Endothelial cell of umbilical vein (primary cell): ENCODE measurements at regions not wholly inside any gene's neighbourhood (a gene's known extent, or its start where the extent isn't known, plus 50 kb on each side); places are given as distances from the start of the nearest gene placed in this dataset.

ENCODE experiments used
- CTCF ChIP-seq, 2 donors: IDR thresholded peaks; 1 replicate in 1 of 2; 2 replicates in 1 of 2; pipeline ENCODE4 v1.5.1; 2011; ENCODE audit warnings: low read length in 2 of 2, mild to moderate bottlenecking in 2 of 2, moderate library complexity in 2 of 2, control low read depth in 1 of 2, inconsistent platforms in 1 of 2, low read depth in 1 of 2; ENCODE audit not compliant: insufficient read depth in 1 of 2; ENCODE audit errors: extremely low read depth in 1 of 2
- EZH2 ChIP-seq: IDR thresholded peaks from 2 replicates; pipeline ENCODE4 v1.6.1; 2012; ENCODE audit warnings: borderline replicate concordance, low read depth, mild to moderate bottlenecking, moderate library complexity, low read length, inconsistent platforms; ENCODE audit not compliant: severe bottlenecking
- GATA2 ChIP-seq: IDR thresholded peaks from 2 replicates; pipeline ENCODE4 v1.7.0; 2011; ENCODE audit warnings: low read depth, mild to moderate bottlenecking, moderate library complexity, mixed read lengths, low read length; ENCODE audit not compliant: insufficient read length, insufficient read depth
- MAX ChIP-seq: IDR thresholded peaks from 2 replicates; pipeline ENCODE4 v1.6.1; 2011; ENCODE audit not compliant: insufficient read depth, insufficient read length
- MYC ChIP-seq: IDR thresholded peaks from one replicate; pipeline ENCODE4 v1.6.1; 2011; ENCODE audit warnings: mild to moderate bottlenecking, low read depth, low read length
- POLR2A ChIP-seq: IDR thresholded peaks from 2 replicates; pipeline ENCODE4 v1.6.1; 2012; ENCODE audit warnings: low read depth, mild to moderate bottlenecking, control low read depth, low read length
- POLR2AphosphoS5 ChIP-seq: IDR thresholded peaks from 2 replicates; pipeline ENCODE4 v1.6.1; 2012; ENCODE audit warnings: low read depth, mild to moderate bottlenecking, control low read depth, low read length, moderate library complexity; ENCODE audit not compliant: insufficient read depth

GRCh38 chrX:28246675-28247074 lies 265.4 kb upstream of the DCAF8L1 start:
- no peak for TF ChIP-seq MYC
- TF ChIP-seq CTCF (IDR thresholded peaks at IDR 0.05; ENCODE audit: extremely low read depth in 1 of 2, insufficient read depth in 1 of 2, low read depth in 1 of 2, low read length in 2 of 2): no peak
- no peak for TF ChIP-seq POLR2AphosphoS5
- TF ChIP-seq EZH2: no peak
- TF ChIP-seq POLR2A: no peak
- TF ChIP-seq MAX: no peak
- TF ChIP-seq GATA2: no peak
